ENCODE measurements at regions not wholly inside any gene's neighbourhood (a gene's known extent, or its start where the extent isn't known, plus 50 kb on each side); places are given as distances from the start of the nearest gene placed in this dataset.
"Not testable (repeated sequence)": the region's sequence is repeated elsewhere in the genome, so short reads cannot be mapped to it uniquely, and the experiment has no call there.

DNA sequence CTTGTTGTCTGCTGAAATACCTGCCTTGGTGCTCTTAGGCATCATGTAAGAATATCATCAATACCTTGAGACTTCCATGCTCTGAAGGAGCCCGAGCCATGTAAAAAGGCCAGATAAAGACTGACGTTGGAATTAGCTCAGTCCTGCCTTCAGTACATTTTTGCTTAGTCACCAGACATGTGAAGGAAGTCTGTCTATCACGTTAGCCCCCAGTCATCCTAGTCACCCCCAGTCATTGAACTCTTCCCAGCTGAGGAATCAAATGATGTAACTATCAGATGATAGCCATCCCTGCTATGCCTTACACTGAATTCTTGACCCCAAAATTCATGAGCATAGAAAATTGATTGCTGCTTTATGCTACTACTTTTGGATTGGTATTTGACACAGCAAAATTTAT, 351.2 kb upstream of the SGO1 start:
- TF ChIP-seq, protein P1, sequence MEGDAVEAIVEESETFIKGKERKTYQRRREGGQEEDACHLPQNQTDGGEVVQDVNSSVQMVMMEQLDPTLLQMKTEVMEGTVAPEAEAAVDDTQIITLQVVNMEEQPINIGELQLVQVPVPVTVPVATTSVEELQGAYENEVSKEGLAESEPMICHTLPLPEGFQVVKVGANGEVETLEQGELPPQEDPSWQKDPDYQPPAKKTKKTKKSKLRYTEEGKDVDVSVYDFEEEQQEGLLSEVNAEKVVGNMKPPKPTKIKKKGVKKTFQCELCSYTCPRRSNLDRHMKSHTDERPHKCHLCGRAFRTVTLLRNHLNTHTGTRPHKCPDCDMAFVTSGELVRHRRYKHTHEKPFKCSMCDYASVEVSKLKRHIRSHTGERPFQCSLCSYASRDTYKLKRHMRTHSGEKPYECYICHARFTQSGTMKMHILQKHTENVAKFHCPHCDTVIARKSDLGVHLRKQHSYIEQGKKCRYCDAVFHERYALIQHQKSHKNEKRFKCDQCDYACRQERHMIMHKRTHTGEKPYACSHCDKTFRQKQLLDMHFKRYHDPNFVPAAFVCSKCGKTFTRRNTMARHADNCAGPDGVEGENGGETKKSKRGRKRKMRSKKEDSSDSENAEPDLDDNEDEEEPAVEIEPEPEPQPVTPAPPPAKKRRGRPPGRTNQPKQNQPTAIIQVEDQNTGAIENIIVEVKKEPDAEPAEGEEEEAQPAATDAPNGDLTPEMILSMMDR (conservative IDR thresholded peaks at IDR 0.05; ENCODE audit: low read depth) = no peak
- CTCF ChIA-PET = no interaction called here
- H3K27ac ChIP-seq = no peak overlapping the region
- no peak for DNase-seq (ENCODE audit: low spot score)
- POLR2A ChIA-PET (ENCODE audit: low non-redundant PET) = no interaction called here

DNA sequence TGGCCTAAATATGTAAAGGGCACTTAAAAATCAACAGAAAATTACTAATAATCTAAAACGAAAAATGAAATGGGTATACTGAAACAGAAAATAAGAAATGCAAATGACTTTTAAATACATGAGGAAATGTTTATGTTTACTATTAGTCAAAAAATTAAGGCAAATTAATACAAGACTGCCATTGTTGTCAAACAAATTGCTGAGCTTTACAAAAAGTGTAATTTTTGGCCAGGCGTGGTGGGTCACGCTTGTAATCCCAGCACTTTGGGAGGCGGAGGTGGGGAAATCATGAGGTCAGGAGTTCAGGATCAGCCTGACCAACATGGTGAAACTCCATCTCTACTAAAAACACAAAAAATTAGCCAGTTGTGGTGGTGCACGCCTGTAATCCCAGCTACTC, 343.9 kb upstream of the SGO1 start:
- POLR2A ChIA-PET (ENCODE audit: low non-redundant PET) = no interaction called here
- CTCF ChIA-PET = interaction anchor here (0.5 kb wide), 1 partner anchor 15 kb away, joined by 5 read pairs; no protein-coding TSS in a partner anchor
- DNase-seq (ENCODE audit: low spot score) = no peak
- TF ChIP-seq, protein P1 (conservative IDR thresholded peaks at IDR 0.05; ENCODE audit: low read depth) = no peak
- no peak overlapping the region for H3K27ac ChIP-seq

DNA sequence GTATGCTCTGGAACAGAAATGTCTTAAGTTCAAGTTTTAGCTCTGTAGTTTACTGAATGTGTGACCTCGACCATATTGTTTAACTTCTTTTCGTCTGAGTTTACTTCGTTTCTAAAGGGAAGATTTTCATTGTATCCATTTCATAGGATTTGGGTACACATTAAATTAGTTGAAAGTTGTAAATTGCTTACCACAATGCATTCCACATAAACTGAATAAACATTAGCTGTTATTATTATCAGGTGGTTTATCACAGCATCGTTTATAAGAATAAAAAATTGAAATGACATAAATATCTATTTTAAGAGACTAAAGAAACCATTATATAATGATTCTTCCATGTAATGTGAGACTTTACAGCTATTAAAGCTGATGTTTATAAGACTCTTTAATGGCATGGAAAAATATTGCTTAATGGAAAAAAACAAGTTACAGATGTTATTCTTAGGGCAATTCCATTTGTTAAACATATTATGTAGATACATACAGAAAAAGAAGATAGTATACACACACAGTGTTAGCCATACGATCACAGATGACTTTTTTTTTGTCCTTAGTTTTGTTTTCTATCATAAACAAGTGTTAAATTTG, 342.3 kb upstream of the SGO1 start:
- POLR2A ChIA-PET (ENCODE audit: low non-redundant PET) = no interaction called here

DNA sequence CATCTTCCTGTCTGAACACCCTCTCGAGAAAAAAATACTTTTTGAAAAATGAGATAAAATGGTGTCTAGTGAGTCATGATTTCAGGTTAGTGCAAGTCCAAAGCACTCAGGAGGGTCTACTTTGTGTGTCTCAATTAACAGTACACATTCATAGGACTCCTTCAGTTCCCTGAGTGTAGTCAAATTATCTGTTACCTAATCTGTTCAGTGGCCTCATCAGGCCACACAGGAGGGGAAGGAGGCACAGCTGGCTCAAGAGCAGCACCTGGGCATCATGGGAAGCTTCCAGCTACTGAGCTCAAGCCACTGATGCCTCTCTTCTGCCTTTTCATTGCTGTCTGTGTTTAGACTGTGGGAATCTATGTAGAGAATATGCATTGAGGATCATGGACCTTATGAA, 341.4 kb upstream of the SGO1 start:
- ChIA-PET POLR2A (ENCODE audit: low non-redundant PET) (no interaction called here), CTCF (interaction anchor here (0.6 kb wide), 1 partner anchor 726 kb away, joined by 4 read pairs; no protein-coding TSS in a partner anchor)
- no peak overlapping the region for H3K27ac ChIP-seq
- no peak for DNase-seq (ENCODE audit: low spot score)
- TF ChIP-seq, protein P1 (conservative IDR thresholded peaks at IDR 0.05; ENCODE audit: low read depth) = no peak

More for the DNA sequence above, 342.3 kb upstream of the SGO1 start:
- H3K27ac ChIP-seq = no peak overlapping the region
- no peak for DNase-seq (ENCODE audit: low spot score)
- TF ChIP-seq, protein P1 (conservative IDR thresholded peaks at IDR 0.05; ENCODE audit: low read depth) = no peak
- CTCF ChIA-PET = no interaction called here

DNA sequence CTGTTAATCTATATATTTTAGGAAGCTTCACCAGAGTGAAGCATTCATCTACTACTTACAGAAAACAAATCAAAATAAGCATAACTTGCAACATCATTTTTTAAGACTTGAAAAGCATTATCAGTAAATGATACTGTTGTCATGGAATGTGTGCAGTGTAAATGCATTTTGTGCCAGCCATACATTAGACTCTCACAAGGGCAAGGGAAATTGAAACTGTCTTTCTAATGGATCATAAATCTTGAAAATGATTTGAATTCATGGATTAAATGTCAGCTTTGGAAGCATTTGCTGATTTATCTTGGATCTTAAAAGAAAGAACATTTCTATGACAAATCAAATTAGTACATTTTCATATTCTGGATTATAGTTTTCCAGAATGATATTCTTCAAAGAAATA, 338.3 kb upstream of the SGO1 start:
- H3K27ac ChIP-seq = no peak overlapping the region
- no peak for DNase-seq (ENCODE audit: low spot score)
- CTCF ChIA-PET = no interaction called here
- TF ChIP-seq, protein P1 (conservative IDR thresholded peaks at IDR 0.05; ENCODE audit: low read depth) = no peak
- POLR2A ChIA-PET (ENCODE audit: low non-redundant PET) = no interaction called here

DNA sequence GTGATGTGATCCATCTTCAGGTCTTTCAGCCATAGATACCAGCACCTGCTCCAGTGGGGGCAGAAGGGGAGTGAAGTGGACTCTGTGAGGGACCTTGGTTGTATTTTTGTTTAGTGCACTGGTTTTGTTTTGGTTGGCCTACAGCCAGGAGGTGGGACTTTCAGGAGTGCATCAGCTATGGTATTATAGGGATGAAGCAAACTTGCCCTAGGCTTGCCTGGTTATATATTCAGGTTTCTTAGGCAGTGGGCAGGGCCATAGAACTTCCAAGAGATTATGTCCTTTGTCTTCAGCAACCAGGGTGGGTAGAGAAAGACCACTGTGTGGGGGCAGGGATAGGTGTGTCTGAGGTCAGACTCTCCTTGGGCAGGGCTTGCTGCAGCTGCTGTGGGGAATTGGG, 337.3 kb upstream of the SGO1 start:
- CTCF ChIA-PET = no interaction called here
- POLR2A ChIA-PET (ENCODE audit: low non-redundant PET) = no interaction called here
- TF ChIP-seq, protein P1 (conservative IDR thresholded peaks at IDR 0.05; ENCODE audit: low read depth) = no peak
- H3K27ac ChIP-seq = no peak overlapping the region
- no peak for DNase-seq (ENCODE audit: low spot score)

DNA sequence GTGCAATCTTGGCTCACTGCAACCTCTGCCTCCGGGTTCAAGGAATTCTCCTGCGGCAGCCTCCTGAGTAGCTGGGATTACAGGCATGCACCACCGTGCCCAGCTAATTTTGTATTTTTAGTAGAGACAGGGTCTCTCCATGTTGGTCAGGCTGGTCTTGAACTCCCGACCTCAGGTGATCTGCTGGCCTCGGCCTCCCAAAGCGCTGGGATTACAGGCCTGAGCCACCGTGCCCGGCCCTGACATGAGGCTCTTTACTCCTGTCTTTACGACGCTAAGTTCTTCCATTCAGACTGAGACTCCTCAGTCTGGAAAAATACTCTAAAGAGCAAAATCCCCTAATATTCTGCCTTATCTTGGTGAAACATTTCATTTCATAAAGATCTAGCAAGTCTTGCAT, 331.3 kb upstream of the SGO1 start:
- CTCF ChIA-PET; DNase-seq (ENCODE audit: low spot score); H3K27ac ChIP-seq; POLR2A ChIA-PET (ENCODE audit: low non-redundant PET): not testable (repeated sequence)
